HG02981 (cell line): ENCODE measurements at regions not wholly inside any gene's neighbourhood (a gene's known extent, or its start where the extent isn't known, plus 50 kb on each side); places are given as distances from the start of the nearest gene placed in this dataset.

ENCODE experiments used
- ATAC-seq: cut with Tn5 transposase; IDR thresholded peaks from one replicate; pipeline ENCODE4 v1.9.1; 2021; ENCODE audit warnings: mild to moderate bottlenecking, moderate library complexity; ENCODE audit not compliant: unreplicated experiment

DNA sequence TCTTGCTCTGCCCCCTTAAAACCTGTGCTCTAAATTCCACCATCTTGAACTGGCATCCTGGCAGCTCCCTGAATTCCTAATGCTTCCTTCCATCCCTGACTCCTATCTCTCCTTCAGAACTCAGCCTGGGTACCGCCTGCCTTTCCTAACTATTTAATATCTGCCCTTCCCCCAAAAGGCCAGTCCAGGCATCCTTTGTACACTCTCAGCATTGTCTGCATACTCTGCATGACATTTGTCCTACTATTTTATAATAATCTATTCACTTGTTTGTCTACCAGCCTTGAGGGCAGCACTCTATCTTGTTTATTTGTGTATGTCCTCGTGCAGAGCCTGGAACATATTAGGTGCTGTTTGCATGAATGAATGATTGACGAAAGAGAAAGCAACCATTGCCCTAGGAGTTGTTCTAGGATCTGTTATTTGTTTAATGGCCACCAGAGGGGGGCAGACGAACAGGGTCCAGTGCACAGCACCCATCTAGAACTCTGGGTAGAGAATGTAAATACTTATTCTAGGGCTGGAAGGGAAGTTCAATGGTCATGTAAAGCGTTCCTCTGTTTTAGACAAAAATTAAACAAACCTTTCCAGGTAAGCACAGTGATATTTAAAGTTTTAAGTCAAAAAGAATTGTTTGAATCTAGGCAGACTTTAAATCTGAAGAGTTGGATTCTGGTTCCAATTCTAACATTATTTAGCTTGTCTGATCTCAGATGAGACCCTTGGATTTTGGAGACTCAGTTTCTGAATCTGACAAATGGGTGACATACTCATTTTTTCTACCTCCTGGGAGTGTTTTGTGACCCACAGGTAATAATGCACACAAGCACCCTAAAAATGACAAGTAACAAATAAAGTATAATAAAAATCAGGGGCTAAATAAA, 125.8 kb upstream of the GALNT15 start:
- ATAC-seq: peak; percentile 96

DNA sequence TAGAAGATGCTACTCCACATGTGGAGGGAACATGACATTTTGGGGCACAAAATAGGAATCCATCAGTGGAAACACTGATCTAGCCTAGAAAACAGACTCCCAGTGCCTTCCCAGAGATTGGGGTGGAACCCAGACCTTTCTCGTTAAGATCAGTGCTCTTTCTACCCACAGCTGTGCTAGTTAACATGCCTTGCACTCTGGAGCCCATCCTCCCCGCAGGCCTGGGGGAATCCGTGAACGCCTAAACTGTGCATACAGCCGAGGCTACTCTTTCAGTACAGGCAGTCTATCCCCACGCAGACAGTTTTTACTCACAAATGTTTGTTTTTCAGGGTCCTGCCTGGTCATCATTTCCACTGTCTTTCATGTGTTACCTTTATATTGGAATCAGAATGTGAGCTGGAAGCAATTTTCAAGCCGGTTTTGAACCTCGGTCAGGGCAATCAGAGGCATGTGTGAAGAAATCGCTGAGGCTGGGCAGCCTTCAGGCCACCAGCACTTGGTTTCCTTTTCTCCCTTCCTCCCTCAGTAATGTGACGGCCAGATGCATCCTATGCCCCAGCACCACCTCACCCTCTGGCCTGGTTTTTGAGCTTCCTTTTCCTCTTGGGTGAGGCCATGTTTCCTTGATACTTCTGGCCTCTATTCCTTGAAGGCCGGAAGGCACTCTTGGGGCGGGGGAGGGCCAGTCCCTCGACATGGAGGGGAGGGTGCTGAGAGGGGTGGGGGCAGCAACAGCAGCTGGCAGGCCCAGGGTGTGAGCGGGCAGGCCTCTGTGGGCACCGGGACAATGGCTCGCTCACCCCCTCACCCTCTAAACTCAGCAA, 123.6 kb upstream of the GALNT15 start:
- no peak for ATAC-seq

DNA sequence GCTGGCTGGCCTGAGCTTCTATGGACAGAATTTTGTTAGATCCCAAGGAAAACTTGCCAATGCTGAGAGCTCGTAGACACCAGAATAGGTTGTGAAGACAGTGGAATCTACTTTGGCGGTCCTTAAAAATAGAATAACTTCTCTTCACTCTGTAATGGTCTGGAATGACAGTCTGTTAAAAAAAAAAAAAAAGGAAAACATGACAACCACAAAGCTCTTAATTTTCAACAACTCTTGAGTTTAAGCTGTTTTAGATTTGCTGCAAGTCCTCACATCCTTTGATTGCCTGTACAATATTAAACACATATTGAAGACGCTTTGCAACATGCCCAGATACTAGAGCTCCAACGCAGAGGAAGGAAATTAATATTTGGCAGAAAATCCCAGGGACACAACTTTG, 122.8 kb upstream of the GALNT15 start:
- ATAC-seq: no peak

- ATAC-seq: no peak
These were observed 121.5 kb upstream of the GALNT15 start for GRCh38 chr3:16052964-16053363.

DNA sequence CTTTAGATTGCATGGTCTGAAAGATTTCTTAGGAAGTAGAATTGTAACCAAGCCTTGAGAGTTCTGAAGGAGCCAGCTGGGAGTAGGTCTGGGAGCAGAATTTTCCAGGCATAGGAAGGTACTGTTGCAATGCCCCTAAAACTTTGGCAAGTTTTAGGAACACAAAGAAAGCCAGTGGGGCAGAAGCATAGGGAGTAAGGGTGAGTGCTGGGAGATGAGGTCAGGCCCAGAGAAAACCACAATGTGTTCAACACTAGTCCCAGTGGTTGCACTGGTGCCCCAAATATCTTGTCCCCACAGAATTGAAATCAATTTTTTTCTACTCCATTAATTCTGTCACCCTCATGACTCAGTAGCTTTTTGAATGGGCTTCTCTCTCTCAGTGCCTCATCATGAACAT, 120.7 kb upstream of the GALNT15 start:
- ATAC-seq: no peak

- ATAC-seq: no peak
These were observed 118.8 kb upstream of the GALNT15 start for GRCh38 chr3:16055606-16056211.

GRCh38 chr3:16056217-16056616, 118.3 kb upstream of the GALNT15 start:
- ATAC-seq: no peak

DNA sequence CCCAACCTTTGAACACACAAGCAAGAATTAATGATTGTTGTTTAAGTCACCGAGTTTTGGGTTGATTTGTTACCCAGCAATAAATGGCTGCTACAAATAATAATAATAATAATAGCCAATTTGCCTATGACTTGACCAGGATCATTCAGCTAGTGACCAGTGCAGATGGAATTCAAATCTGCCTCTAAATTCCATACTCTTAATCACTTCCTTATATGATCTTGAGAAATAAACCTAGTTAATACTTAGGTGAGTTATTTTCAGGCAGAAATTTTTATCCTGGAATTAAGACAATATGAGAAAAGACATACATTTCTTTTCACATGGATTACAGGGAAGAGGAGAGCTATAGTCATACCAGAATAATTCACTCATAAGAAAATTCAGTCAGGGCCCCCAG, 116.0 kb upstream of the GALNT15 start:
- ATAC-seq: no peak

GRCh38 chr3:16059081-16059537, 115.4 kb upstream of the GALNT15 start:
- no peak for ATAC-seq

- no peak for ATAC-seq
These were observed 114.6 kb upstream of the GALNT15 start for GRCh38 chr3:16059711-16060357.

- ATAC-seq: no peak
These were observed 114.1 kb upstream of the GALNT15 start for GRCh38 chr3:16060358-16060852.

- ATAC-seq: no peak
These were observed 113.5 kb upstream of the GALNT15 start for GRCh38 chr3:16060945-16061344.

GRCh38 chr3:16061491-16061890, 113.0 kb upstream of the GALNT15 start:
- no peak for ATAC-seq

- ATAC-seq: no peak
These were observed 110.9 kb upstream of the GALNT15 start for GRCh38 chr3:16063603-16064002.

- ATAC-seq: no peak
These were observed 109.7 kb upstream of the GALNT15 start for GRCh38 chr3:16064642-16065414.

DNA sequence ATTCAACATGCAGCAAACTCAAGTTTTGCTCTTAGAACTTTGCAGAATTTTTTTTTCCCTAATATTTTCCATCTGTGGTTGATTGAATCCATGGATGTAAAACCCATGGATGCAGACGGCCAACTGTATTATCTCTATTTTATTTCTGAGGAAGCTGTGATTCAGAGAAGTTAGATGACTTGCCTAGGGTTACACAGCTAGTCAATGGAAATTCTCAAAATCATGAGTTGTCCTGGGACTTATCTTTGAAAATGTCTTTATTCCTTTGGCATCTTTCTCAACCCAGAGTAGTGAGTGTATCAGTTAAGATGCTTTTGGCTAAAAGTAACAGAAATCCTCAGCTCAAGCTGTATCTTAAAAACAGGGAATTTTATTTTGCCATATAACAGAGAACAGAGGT, 107.9 kb upstream of the GALNT15 start:
- ATAC-seq: no peak

DNA sequence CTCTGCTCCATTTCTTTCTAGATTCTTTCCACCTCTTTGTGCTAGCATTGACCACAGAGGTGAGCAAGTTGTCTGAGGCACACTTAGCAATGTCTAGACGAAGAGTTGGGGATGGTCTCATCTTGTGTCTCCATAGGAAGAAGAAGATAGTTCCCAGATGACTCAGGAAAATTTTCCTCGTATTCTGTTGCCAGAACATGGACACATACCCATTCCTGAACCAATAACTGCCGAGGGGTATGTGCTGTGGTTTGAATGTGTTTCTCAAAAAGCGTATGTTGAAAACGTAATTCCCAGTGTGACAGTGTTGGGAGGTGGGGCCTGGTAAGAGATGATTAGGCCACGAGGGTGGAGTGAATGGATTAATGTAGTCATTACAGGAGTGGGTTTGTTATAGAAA, 107.5 kb upstream of the GALNT15 start:
- no peak for ATAC-seq

DNA sequence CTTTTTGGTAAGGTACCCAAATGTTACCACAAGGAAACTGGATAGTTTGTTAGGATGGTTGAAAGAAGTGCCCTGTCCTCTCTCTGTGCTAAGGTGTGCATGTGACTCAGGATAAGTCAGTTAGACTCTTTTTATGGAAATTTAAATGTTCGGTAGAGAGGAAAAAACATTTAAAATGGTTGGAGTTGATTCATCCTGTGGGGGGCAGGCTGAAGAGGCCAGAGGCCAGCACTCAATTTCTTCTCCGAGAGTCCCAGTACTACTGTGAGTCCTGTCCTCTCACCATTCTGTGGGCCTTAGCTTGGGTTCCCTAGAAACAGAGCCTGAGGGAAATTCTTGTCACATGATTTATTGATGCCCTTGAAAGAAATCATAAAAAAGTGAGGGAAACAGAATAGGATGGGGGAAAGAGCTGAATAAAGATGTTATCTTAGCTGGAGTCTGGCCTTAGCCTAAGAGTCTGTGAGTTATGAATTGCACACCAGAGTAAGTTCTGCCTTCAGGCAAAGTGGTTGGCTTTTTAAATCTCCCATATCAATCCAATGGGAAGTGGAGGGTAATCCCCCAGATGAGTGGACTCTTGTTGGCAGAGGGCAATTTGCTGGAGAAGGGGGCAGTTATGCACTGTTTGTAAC, 106.5 kb upstream of the GALNT15 start:
- no peak for ATAC-seq

- ATAC-seq: no peak
These were observed 105.1 kb upstream of the GALNT15 start for GRCh38 chr3:16069149-16069922.
